ENCODE measurements at regions not wholly inside any gene's neighbourhood (a gene's known extent, or its start where the extent isn't known, plus 50 kb on each side); places are given as distances from the start of the nearest gene placed in this dataset.

DNA sequence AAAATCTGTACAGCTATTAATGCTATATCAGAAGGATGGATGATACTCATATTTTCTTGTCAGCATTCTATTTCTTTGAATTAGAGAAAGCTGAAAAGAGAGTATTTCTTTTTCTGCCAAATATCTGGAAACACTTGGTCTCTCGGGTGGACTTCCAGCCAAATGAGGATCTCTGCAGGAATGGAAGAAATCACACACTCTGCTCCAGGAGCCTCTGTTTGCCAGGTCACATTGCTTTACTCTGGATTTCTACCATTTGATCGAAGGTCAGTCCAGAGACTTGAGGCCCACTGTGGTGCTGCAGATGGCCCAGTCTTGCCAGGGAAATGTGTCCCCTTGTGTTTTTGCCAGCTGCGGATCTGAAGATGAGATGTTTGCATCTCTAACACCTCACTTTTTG lies 154.1 kb downstream of the PCSK1 start:
- TF ChIP-seq CTCF (IDR thresholded peaks at IDR 0.05) (no peak), POLR2AphosphoS5 (IDR thresholded peaks at IDR 0.05) (no peak), POLR2A (IDR thresholded peaks at IDR 0.05) (no peak), EP300 (IDR thresholded peaks at IDR 0.05) (no peak)

Data from gastroesophageal sphincter (tissue), 3 donors.